ENCODE measurements at regions not wholly inside any gene's neighbourhood (a gene's known extent, or its start where the extent isn't known, plus 50 kb on each side); places are given as distances from the start of the nearest gene placed in this dataset.

- no peaks in the 10 kb centered on the region for H3K4me1 ChIP-seq (ENCODE audit: insufficient read depth, low read length)
- H3K9me3 ChIP-seq (ENCODE audit: low read length) = no peaks in the 10 kb centered on the region
- no peak overlapping the region for H3K27ac ChIP-seq (ENCODE audit: low read depth, low read length)
- H3K27me3 ChIP-seq (ENCODE audit: control insufficient read depth in 1 of 2, insufficient read depth in 2 of 2, low read length in 2 of 2) = no peaks in the 10 kb centered on the region
- no peak overlapping the region for H3K9ac ChIP-seq (ENCODE audit: low read length)
- no peak overlapping the region for H3K4me3 ChIP-seq (ENCODE audit: low read depth in 1 of 2, low read length in 2 of 2)
- no peaks in the 10 kb centered on the region for H3K36me3 ChIP-seq (ENCODE audit: insufficient read depth, low read length)
These were observed 271.8 kb downstream of the ALG10 start for GRCh38 chr12:34294137-34294536.

DNA sequence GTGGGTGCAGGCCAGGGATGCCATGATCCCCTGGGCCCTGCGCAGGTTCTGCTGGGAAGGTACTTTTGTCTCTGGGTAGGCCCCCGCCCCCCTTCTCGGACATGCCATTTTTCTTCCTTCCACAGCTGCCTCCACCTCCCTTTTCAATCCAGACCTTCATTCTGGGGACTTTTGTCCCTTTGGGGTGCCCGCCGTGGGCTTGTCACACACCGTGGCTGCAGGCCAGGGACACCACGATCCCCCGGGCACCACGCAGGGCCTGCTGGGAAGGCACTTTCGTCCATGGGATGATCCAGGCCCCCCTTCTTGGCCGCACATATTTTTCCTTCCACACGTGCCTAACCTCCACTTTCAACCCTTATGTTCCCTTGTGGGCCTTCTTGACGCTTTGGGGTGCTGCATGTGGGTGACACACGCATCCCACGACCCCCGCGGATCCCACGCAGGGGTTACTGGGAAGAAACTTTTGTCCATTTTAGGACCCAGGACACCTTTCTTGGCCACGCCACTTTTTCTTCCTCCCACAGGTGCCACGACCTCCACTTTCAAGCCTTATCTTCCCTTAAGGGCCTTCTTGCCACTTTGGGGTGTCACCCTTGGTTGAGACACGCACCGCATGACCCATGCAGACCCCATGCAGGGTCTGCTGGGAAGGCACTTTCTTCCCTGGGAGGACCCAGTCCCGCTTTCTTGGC lies 272.5 kb downstream of the ALG10 start:
- Histone ChIP-seq H3K9me3 (ENCODE audit: low read length) (no peaks in the 10 kb centered on the region), H3K9ac (ENCODE audit: low read length) (no peak overlapping the region), H3K4me3 (ENCODE audit: low read depth in 1 of 2, low read length in 2 of 2) (no peak overlapping the region), H3K4me1 (ENCODE audit: insufficient read depth, low read length) (no peaks in the 10 kb centered on the region), H3K36me3 (ENCODE audit: insufficient read depth, low read length) (no peaks in the 10 kb centered on the region), H3K27me3 (ENCODE audit: control insufficient read depth in 1 of 2, insufficient read depth in 2 of 2, low read length in 2 of 2) (no peaks in the 10 kb centered on the region), H3K27ac (ENCODE audit: low read depth, low read length) (no peak overlapping the region)

DNA sequence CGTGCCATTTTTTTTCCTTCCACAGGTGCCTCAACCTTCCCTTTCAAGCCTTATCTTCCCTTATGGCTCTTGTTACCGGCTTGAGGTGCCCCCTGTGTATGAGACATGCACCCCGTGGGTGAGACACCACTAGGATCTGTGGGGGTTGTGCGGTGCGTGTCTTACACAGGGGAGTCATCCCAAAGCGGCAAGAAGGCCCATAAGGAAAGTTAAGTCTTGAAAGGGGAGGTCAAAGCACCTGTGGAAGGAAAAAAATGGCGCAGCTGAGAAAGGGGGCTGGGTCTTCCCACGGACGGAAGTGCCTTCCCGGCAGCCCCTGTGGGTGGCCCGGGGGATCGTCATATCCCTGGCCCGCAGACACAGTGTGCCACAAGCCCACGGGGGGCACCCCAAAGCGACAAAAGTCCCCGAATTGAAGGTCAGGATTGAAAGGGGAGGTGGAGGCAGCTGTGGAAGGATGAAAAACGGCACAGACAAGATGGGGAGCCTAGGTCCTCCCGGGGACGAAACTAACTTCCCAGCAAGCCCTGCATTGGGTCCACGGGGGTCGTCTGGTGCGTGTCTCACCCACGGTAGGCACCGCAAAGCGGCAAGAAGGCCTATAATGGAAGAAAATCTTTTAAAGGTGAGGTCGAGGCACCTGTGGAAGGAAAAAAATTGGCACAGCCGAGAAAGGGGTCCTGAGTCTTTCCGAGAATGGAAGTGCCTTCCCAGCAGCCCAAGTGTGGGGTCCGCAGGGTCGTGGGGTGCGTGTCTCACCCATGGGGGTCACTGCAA lies 273.3 kb downstream of the ALG10 start:
- H3K9me3 ChIP-seq (ENCODE audit: low read length) = no peaks in the 10 kb centered on the region

DNA sequence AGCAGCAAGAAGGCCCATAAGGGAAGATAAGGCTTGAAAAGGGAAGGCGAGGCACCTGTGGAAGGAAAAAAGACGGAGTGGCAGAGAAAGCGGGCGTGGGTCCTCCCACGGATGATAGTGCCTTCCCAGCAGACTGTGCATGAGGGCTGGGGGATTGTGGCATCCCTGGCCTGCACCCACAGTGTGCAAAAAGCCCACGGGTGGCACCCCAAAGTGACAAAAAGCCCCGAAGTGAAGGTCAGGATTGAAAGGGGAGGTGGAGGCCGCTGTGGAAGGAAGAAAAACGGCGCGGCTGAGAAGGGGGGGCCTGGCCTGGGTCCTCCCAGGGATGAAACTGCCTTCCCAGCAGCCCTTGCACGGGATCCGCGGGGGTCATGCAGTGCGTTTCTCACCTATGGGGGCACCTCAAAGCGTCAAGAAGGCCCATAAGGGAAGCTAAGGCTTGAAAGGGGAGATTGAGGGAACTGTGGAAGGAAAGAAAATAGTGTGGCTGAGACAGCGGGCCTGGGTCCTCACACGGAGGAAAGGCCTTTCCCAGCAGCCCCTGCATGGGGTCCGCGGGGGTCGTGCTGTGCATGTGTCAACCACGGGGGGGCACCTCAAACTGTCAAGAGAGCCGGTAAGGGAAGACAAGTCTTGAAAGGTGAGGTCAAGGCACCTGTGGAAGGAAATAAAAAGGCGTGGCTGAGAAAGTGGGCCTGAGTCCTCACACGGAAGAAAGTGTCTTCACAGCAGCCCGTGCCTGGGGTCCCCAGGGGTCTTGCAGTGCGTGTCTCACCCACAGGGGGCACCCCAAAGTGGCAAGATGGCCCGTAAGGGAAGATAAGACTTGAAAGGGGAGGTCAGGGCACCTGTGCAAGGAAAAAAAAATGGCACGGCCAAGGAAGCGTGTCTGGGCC lies 274.1 kb downstream of the ALG10 start:
- Histone ChIP-seq H3K27ac (ENCODE audit: low read depth, low read length) (no peak overlapping the region), H3K9ac (ENCODE audit: low read length) (no peak overlapping the region), H3K4me1 (ENCODE audit: insufficient read depth, low read length) (no peaks in the 10 kb centered on the region), H3K4me3 (ENCODE audit: low read depth in 1 of 2, low read length in 2 of 2) (no peak overlapping the region), H3K9me3 (ENCODE audit: low read length) (no peaks in the 10 kb centered on the region), H3K27me3 (ENCODE audit: control insufficient read depth in 1 of 2, insufficient read depth in 2 of 2, low read length in 2 of 2) (no peaks in the 10 kb centered on the region), H3K36me3 (ENCODE audit: insufficient read depth, low read length) (no peaks in the 10 kb centered on the region)

More for the DNA sequence above, 273.3 kb downstream of the ALG10 start:
- no peaks in the 10 kb centered on the region for H3K27me3 ChIP-seq (ENCODE audit: control insufficient read depth in 1 of 2, insufficient read depth in 2 of 2, low read length in 2 of 2)
- H3K9ac ChIP-seq (ENCODE audit: low read length) = no peak overlapping the region
- no peaks in the 10 kb centered on the region for H3K36me3 ChIP-seq (ENCODE audit: insufficient read depth, low read length)
- H3K4me1 ChIP-seq (ENCODE audit: insufficient read depth, low read length) = no peaks in the 10 kb centered on the region
- no peak overlapping the region for H3K27ac ChIP-seq (ENCODE audit: low read depth, low read length)
- H3K4me3 ChIP-seq (ENCODE audit: low read depth in 1 of 2, low read length in 2 of 2) = no peak overlapping the region

- no peaks in the 10 kb centered on the region for H3K9me3 ChIP-seq (ENCODE audit: low read length)
- H3K27ac ChIP-seq (ENCODE audit: low read depth, low read length) = no peak overlapping the region
- H3K27me3 ChIP-seq (ENCODE audit: control insufficient read depth in 1 of 2, insufficient read depth in 2 of 2, low read length in 2 of 2) = no peaks in the 10 kb centered on the region
- H3K4me1 ChIP-seq (ENCODE audit: insufficient read depth, low read length) = no peaks in the 10 kb centered on the region
- H3K36me3 ChIP-seq (ENCODE audit: insufficient read depth, low read length) = no peaks in the 10 kb centered on the region
- H3K4me3 ChIP-seq (ENCODE audit: low read depth in 1 of 2, low read length in 2 of 2) = no peak overlapping the region
- H3K9ac ChIP-seq (ENCODE audit: low read length) = no peak overlapping the region
These were observed 275.0 kb downstream of the ALG10 start for GRCh38 chr12:34297126-34297789.

GRCh38 chr12:34297790-34298164 lies 275.5 kb downstream of the ALG10 start:
- no peak overlapping the region for H3K4me3 ChIP-seq (ENCODE audit: low read depth in 1 of 2, low read length in 2 of 2)
- H3K27ac ChIP-seq (ENCODE audit: low read depth, low read length) = no peak overlapping the region

DNA sequence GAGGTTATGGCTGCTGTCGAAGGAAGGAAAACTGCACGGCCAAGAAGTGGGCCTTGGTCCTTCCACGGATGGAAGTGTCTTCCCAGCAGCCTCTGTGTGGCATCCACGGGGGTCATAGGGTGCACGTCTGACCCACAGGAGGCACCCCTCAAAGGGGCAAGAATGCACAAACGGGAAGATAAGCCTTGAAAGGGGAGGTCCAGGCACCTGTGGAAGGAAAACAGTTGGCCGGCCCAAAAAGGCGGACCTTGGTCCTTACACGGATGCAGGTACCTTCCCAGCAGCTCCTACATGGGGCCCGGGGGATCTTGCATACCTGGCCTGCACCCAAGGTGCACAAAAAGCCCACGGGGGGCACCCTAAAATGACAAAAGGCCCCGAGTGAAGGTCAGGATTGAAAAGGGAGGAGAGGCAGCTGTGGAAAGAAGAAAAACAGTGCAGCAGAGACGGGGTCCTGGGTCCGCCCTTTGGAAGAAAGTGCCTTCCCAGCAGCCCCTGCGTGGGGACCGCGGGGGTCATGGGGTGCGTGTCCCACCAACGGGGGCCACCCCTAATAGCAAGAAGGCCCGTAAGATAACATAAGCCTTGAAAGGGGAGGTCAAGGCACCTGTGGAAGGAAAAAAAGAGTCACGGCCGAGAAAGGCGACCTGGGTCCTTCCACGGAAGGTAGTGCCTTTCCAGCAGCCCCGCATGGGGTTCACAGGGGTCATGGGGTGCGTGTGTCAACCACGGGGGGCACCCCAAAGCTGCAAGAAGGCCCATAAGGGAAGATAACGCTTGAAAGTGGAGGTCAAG lies 276.1 kb downstream of the ALG10 start:
- H3K4me1 ChIP-seq (ENCODE audit: insufficient read depth, low read length) = no peaks in the 10 kb centered on the region
- H3K27ac ChIP-seq (ENCODE audit: low read depth, low read length) = no peak overlapping the region
- no peak overlapping the region for H3K4me3 ChIP-seq (ENCODE audit: low read depth in 1 of 2, low read length in 2 of 2)
- H3K9ac ChIP-seq (ENCODE audit: low read length) = no peak overlapping the region
- H3K27me3 ChIP-seq (ENCODE audit: control insufficient read depth in 1 of 2, insufficient read depth in 2 of 2, low read length in 2 of 2) = no peaks in the 10 kb centered on the region
- H3K36me3 ChIP-seq (ENCODE audit: insufficient read depth, low read length) = no peaks in the 10 kb centered on the region
- H3K9me3 ChIP-seq (ENCODE audit: low read length) = no peaks in the 10 kb centered on the region

More at GRCh38 chr12:34297790-34298164, 275.5 kb downstream of the ALG10 start:
- no peak overlapping the region for H3K9ac ChIP-seq (ENCODE audit: low read length)
- H3K9me3 ChIP-seq (ENCODE audit: low read length) = no peaks in the 10 kb centered on the region
- no peaks in the 10 kb centered on the region for H3K27me3 ChIP-seq (ENCODE audit: control insufficient read depth in 1 of 2, insufficient read depth in 2 of 2, low read length in 2 of 2)
- no peaks in the 10 kb centered on the region for H3K4me1 ChIP-seq (ENCODE audit: insufficient read depth, low read length)
- no peaks in the 10 kb centered on the region for H3K36me3 ChIP-seq (ENCODE audit: insufficient read depth, low read length)

DNA sequence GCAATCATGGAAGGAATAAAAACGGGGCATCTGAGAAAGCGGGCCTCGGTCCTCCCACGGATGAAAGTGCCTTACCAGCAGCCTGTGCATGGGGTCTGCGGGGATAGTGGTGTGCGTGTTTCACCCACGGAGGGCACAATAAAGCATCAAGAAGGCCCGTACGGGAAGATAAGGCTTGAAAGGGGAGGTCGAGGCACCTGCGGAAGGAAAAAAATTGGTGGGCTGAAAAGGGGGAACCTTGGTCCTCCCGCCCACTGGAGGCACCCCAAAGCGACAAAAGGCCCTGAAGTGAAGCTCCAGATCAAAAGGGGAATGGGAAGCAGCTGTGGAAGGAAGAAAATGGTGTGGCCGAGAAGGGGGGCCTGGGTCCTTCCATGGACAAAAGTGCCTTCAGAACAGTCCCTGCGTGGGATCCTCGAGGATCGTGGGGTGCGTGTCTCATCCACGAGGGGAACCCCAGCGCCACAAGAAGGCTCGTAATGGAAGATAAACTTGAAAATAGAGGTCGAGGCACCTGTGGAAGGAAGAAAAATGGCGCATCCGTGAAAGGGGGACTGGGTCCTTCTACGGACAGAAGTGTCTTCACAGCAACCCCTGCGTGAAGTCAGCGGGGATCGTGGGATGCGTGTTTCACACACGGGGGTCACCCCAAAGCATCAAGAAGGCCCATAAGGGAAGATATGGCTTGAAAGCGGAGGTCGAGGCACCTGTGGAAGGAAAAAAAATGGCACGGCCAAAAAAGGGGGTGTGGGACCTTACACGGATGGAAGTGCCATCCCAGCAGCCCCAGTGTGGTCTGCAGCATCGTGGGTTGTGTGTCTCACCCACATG lies 276.9 kb downstream of the ALG10 start:
- H3K4me3 ChIP-seq (ENCODE audit: low read depth in 1 of 2, low read length in 2 of 2) = no peak overlapping the region
- H3K36me3 ChIP-seq (ENCODE audit: insufficient read depth, low read length) = no peaks in the 10 kb centered on the region
- H3K9ac ChIP-seq (ENCODE audit: low read length) = no peak overlapping the region
- no peaks in the 10 kb centered on the region for H3K27me3 ChIP-seq (ENCODE audit: control insufficient read depth in 1 of 2, insufficient read depth in 2 of 2, low read length in 2 of 2)
- no peak overlapping the region for H3K27ac ChIP-seq (ENCODE audit: low read depth, low read length)
- no peaks in the 10 kb centered on the region for H3K4me1 ChIP-seq (ENCODE audit: insufficient read depth, low read length)
- H3K9me3 ChIP-seq (ENCODE audit: low read length) = no peaks in the 10 kb centered on the region

DNA sequence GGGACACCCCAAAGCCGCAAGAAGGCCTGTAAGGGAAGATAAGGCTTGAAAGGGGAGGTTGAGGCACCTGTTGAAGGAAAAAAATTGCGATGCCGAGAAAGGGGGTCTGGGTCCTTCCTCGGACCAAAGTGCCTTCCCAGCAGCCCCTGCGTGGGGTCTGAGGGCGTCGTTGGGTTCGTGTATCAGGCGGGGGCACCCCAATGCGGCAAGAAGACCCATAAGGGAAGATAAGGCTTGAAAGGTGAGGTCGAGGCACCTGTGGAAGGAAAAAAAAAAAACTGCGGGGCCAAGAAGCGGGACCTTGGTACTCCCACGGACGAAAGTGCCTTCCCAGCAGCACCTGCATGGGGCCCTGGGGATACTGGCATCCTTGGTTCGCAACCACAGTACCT lies 277.5 kb downstream of the ALG10 start:
- no peaks in the 10 kb centered on the region for H3K4me1 ChIP-seq (ENCODE audit: insufficient read depth, low read length)
- no peaks in the 10 kb centered on the region for H3K9me3 ChIP-seq (ENCODE audit: low read length)
- no peak overlapping the region for H3K4me3 ChIP-seq (ENCODE audit: low read depth in 1 of 2, low read length in 2 of 2)
- no peaks in the 10 kb centered on the region for H3K27me3 ChIP-seq (ENCODE audit: control insufficient read depth in 1 of 2, insufficient read depth in 2 of 2, low read length in 2 of 2)
- H3K36me3 ChIP-seq (ENCODE audit: insufficient read depth, low read length) = no peaks in the 10 kb centered on the region
- H3K27ac ChIP-seq (ENCODE audit: low read depth, low read length) = no peak overlapping the region
- H3K9ac ChIP-seq (ENCODE audit: low read length) = no peak overlapping the region
